Bronchial epithelial cell (primary cell): ENCODE measurements at regions not wholly inside any gene's neighbourhood (a gene's known extent, or its start where the extent isn't known, plus 50 kb on each side); places are given as distances from the start of the nearest gene placed in this dataset.

Source experiments
- DNase-seq: peaks from one replicate; pipeline ENCODE4 v3.0.0-alpha.2; 2010; ENCODE audit warnings: low read depth
- FAIRE-seq: peaks from 2 replicates; lab custom pipeline; 2011; peaks lifted over from hg19 to GRCh38; lab: Jason Lieb, UNC
- H3K27me3 ChIP-seq: 2 replicates; pipeline ENCODE4 v1.5.1; 2011; ENCODE audit warnings: low read length; ENCODE audit not compliant: control insufficient read depth, insufficient read depth
- H3K36me3 ChIP-seq: 2 replicates; pipeline ENCODE4 v1.5.1; 2011; ENCODE audit warnings: low read length; ENCODE audit not compliant: control insufficient read depth, insufficient read depth
- H3K4me3 ChIP-seq: 2 replicates; pipeline ENCODE4 v1.5.1; 2011; ENCODE audit warnings: mild to moderate bottlenecking, low read depth, low read length, control low read depth
- CTCF ChIP-seq: IDR thresholded peaks from 2 replicates; pipeline ENCODE4 v1.5.1; 2011; ENCODE audit warnings: mild to moderate bottlenecking, moderate library complexity, low read length, control low read depth, inconsistent platforms; ENCODE audit not compliant: insufficient read depth, severe bottlenecking

GRCh38 chr7:17031906-17032551, 150.2 kb upstream of the AGR3 start:
- no peak for TF ChIP-seq CTCF
- Histone ChIP-seq H3K4me3 (no peak overlapping the region), H3K27me3 (no peaks in the 10 kb centered on the region), H3K36me3 (no peaks in the 10 kb centered on the region)
- no peak for DNase-seq
- FAIRE-seq = no peak

GRCh38 chr7:17033245-17033644, 151.5 kb upstream of the AGR3 start:
- no peaks in the 10 kb centered on the region for H3K27me3 ChIP-seq
- no peak for DNase-seq

GRCh38 chr7:17036584-17036983, 154.8 kb upstream of the AGR3 start:
- FAIRE-seq (no peak), DNase-seq (no peak)
- Histone ChIP-seq H3K36me3 (no peaks in the 10 kb centered on the region), H3K27me3 (no peaks in the 10 kb centered on the region), H3K4me3 (no peak overlapping the region)
- TF ChIP-seq CTCF = no peak

More at GRCh38 chr7:17033245-17033644, 151.5 kb upstream of the AGR3 start:
- Histone ChIP-seq H3K36me3 (no peaks in the 10 kb centered on the region), H3K4me3 (no peak overlapping the region)
- no peak for FAIRE-seq
- no peak for TF ChIP-seq CTCF

- DNase-seq (no peak), FAIRE-seq (no peak)
- Histone ChIP-seq H3K4me3 (no peak overlapping the region), H3K27me3 (no peaks in the 10 kb centered on the region), H3K36me3 (no peaks in the 10 kb centered on the region)
- TF ChIP-seq CTCF = no peak
These were observed 155.6 kb upstream of the AGR3 start for GRCh38 chr7:17037356-17037755.

GRCh38 chr7:17038160-17038782, 156.5 kb upstream of the AGR3 start:
- Histone ChIP-seq H3K4me3 (no peak overlapping the region), H3K27me3 (no peaks in the 10 kb centered on the region), H3K36me3 (no peaks in the 10 kb centered on the region)
- no peak for TF ChIP-seq CTCF
- FAIRE-seq (no peak), DNase-seq (no peak)
